Activated CD8-positive, alpha-beta T cell treated with anti-CD3 and anti-CD28 coated beads for 36 hours (primary cell): ENCODE measurements at regions not wholly inside any gene's neighbourhood (a gene's known extent, or its start where the extent isn't known, plus 50 kb on each side); places are given as distances from the start of the nearest gene placed in this dataset.
"Not testable (repeated sequence)": the region's sequence is repeated elsewhere in the genome, so short reads cannot be mapped to it uniquely, and the experiment has no call there.

Experiments used
- ATAC-seq: fragments of 200-7000 bp; cut with Tn5 transposase; one replicate; pipeline ENCODE4 v1.10.0; 2021; ENCODE audit warnings: mild to moderate bottlenecking, moderate library complexity
- CTCF ChIA-PET: fragments of 350-600 bp; sonication (Branson Sonifier 250); formaldehyde crosslinking; loops from one replicate; lab custom pipeline; 2021; ENCODE audit warnings: antibody characterized with exemption; lab: Charles Lee
- POLR2A ChIA-PET: fragments of 350-600 bp; sonication (Branson Sonifier 250); formaldehyde crosslinking; loops from one replicate; lab custom pipeline; 2021; ENCODE audit warnings: antibody characterized with exemption; lab: Charles Lee
- DNase-seq: peaks from one replicate; pipeline ENCODE4 v3.0.0-alpha.2; 2020
- H3K27ac Mint-ChIP-seq: one replicate; pipeline ENCODE4 v1.8.0; 2021; ENCODE audit warnings: mild to moderate bottlenecking, mixed read lengths
- H3K27me3 Mint-ChIP-seq: one replicate; pipeline ENCODE4 v1.8.0; 2021; ENCODE audit warnings: mixed read lengths
- H3K36me3 Mint-ChIP-seq: one replicate; pipeline ENCODE4 v1.8.0; 2021; ENCODE audit warnings: low read depth, mixed read lengths
- H3K4me1 Mint-ChIP-seq: one replicate; pipeline ENCODE4 v1.8.0; 2021; ENCODE audit warnings: low read depth, mixed read lengths
- H3K4me3 Mint-ChIP-seq: one replicate; pipeline ENCODE4 v1.8.0; 2021; ENCODE audit warnings: mild to moderate bottlenecking, moderate library complexity, mixed read lengths
- H3K9me3 Mint-ChIP-seq: one replicate; pipeline ENCODE4 v1.8.0; 2021; ENCODE audit warnings: mixed read lengths
- intact Hi-C: fragments of 100-400 bp; cut with micrococcal nuclease; formaldehyde crosslinking; loops from one replicate; pipeline ENCODE4 v1.10.0; 2022
- TF ChIP-seq, protein P1 (sequence below): fragments of 200-600 bp; IDR thresholded peaks from one replicate; pipeline ENCODE4 v1.8.0; 2022; ENCODE audit warnings: antibody characterized with exemption, mild to moderate bottlenecking

DNA sequence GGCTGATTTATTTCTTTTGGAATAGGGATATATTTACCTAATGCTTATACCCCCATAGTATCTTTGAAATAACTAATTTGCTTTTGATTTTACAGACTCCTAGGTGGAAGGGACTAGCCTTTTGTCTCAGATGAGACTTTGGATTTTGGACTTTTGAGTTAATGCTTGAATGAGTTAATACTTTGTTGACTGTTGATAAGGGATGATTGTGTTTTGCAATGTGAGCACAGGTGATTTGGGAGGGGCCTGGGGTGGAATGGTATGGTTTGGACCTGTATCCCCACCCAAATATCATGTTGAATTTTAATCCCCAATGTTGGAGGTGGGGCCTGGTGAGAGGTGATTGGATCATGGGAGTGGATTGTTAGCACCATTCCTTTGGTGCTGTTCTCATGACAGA lies 117.4 kb upstream of the ZC4H2 start:
- Mint-ChIP-seq H3K27me3 (no peaks in the 10 kb centered on the region), H3K4me1 (no peaks in the 10 kb centered on the region), H3K27ac (no peak overlapping the region), H3K4me3 (no peak overlapping the region), H3K9me3 (peaks cover 22% of the 10 kb centered on the region), H3K36me3 (peaks cover 53% of the 10 kb centered on the region)
- no peak for DNase-seq
- ChIA-PET POLR2A (no interaction called here), CTCF (no interaction called here)
- ATAC-seq: no peak
- TF ChIP-seq, protein P1, sequence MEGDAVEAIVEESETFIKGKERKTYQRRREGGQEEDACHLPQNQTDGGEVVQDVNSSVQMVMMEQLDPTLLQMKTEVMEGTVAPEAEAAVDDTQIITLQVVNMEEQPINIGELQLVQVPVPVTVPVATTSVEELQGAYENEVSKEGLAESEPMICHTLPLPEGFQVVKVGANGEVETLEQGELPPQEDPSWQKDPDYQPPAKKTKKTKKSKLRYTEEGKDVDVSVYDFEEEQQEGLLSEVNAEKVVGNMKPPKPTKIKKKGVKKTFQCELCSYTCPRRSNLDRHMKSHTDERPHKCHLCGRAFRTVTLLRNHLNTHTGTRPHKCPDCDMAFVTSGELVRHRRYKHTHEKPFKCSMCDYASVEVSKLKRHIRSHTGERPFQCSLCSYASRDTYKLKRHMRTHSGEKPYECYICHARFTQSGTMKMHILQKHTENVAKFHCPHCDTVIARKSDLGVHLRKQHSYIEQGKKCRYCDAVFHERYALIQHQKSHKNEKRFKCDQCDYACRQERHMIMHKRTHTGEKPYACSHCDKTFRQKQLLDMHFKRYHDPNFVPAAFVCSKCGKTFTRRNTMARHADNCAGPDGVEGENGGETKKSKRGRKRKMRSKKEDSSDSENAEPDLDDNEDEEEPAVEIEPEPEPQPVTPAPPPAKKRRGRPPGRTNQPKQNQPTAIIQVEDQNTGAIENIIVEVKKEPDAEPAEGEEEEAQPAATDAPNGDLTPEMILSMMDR: no peak
- intact Hi-C loops: no loop called here

DNA sequence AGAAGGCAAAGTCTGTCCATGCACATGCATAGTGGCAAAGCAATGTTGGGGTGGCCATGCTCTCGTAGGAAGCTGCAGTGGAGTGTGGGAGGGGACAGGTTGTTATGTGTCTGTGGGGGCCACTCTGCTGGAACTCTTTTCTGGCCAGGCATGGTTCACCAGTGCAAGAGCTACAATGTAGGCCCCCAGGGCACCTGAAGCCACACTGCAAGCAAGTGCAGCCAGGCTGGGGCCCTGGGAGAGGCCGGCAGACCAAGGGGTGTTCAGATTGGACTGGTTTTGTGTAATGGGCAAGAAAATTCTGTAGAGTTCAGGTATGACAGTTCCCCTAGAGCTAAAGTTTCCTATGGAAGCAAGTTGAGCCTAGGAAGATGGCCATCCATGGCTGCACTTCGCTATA lies 97.0 kb upstream of the ZC4H2 start:
- intact Hi-C loops: no loop called here
- DNase-seq (no peak), ATAC-seq (no peak)
- peaks cover 88% of the 10 kb centered on the region for H3K36me3 Mint-ChIP-seq
- ChIA-PET CTCF (no interaction called here), POLR2A (no interaction called here)
- H3K9me3 Mint-ChIP-seq: peaks cover 32% of the 10 kb centered on the region
- TF ChIP-seq, protein P1: no peak
- peaks cover 3% of the 10 kb centered on the region for H3K4me1 Mint-ChIP-seq
- no peak overlapping the region for H3K27ac Mint-ChIP-seq
- no peaks in the 10 kb centered on the region for H3K27me3 Mint-ChIP-seq
- H3K4me3 Mint-ChIP-seq: no peak overlapping the region

DNA sequence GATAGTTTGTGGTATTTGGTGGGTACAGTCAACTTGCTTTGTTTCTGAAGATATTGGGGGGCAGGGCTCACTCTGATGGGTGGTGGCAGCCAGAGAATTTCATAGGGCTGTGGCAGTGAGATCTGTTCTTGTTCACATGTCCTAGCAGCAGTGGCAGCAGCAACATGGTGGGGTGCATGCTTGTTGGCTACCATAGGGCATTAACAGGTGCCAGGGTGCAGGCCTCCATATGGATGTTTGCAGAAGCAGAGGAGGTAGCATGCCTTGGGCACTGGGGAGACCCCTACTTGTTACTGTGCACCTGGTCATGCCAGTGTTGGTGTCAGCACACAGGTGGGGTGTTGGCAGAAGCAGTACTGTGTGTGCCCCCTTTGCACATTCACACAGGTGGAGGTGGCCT lies 96.3 kb upstream of the ZC4H2 start:
- peaks cover 87% of the 10 kb centered on the region for H3K36me3 Mint-ChIP-seq
- TF ChIP-seq, protein P1: no peak
- ATAC-seq (no peak), DNase-seq (no peak)
- peaks cover 3% of the 10 kb centered on the region for H3K4me1 Mint-ChIP-seq
- H3K9me3 Mint-ChIP-seq: peaks cover 33% of the 10 kb centered on the region
- intact Hi-C loops: no loop called here
- no peak overlapping the region for H3K4me3 Mint-ChIP-seq
- H3K27ac Mint-ChIP-seq: no peak overlapping the region
- H3K27me3 Mint-ChIP-seq: no peaks in the 10 kb centered on the region
- ChIA-PET CTCF (no interaction called here), POLR2A (no interaction called here)

DNA sequence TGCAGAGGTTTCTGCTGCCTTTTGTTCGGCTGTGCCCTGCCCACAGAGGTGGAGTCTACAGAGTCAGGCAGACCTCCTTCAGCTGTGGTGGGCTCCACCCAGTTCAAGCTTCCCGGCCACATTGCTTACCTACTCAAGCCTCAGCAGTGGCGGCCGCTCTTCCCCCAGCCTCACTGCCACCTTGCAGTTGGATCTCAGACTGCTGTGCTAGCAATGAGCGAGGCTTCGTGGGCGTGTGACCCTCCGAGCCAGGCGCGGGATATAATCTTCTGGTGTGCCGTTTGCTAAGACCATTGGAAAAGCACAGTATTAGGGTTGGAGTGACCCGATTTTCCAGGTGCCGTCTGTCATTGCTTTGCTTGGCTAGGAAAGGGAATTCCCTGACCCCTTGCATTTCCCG lies 82.4 kb upstream of the ZC4H2 start:
- peaks cover 64% of the 10 kb centered on the region for H3K36me3 Mint-ChIP-seq
- intact Hi-C loops, ATAC-seq, POLR2A ChIA-PET, H3K27ac Mint-ChIP-seq, DNase-seq, H3K9me3 Mint-ChIP-seq, H3K27me3 Mint-ChIP-seq, H3K4me1 Mint-ChIP-seq, CTCF ChIA-PET, H3K4me3 Mint-ChIP-seq: not testable (repeated sequence)

DNA sequence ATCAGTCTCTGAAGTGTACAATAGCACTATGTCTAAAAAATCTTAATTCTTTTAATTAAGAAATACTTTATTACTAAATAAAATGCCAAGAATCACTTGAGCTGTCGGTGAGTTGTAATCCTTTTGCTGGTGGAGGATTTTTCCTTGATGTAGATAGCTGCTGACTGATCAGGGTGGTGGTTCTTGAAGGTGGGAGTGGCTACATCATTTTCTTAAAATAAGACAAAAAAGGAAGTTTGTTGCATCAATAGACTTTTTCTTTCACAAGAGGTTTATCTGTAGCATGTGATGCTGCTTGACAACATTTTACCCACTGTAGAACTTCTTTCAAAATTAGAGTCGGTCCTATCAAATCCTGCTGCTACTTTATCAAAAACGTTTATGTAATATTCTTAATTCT lies 68.8 kb upstream of the ZC4H2 start:
- Mint-ChIP-seq H3K36me3 (peaks cover 11% of the 10 kb centered on the region), H3K27ac (no peak overlapping the region), H3K9me3 (peaks cover 5% of the 10 kb centered on the region), H3K4me3 (no peak overlapping the region), H3K4me1 (no peaks in the 10 kb centered on the region), H3K27me3 (no peaks in the 10 kb centered on the region)
- intact Hi-C loops: no loop called here
- TF ChIP-seq, protein P1: no peak
- ChIA-PET CTCF (no interaction called here), POLR2A (no interaction called here)
- no peak for DNase-seq
- no peak for ATAC-seq

DNA sequence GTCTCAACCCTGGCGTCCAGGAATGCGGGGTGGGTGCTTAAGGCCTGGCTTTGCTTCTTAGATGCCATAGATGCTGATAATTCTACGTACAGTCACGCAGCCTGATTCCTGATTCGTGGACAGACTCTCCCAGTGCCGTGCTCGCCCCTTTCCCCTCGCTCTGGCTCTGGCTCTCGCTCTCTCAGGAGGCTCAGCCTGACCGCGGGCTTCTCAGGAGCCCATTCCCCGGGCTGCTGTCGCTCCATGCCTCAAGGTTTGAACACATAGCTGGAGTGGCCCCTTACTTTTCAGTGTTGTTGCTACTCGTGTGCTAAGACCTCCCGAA lies 59.2 kb upstream of the ZC4H2 start:
- Mint-ChIP-seq H3K9me3 (no peaks in the 10 kb centered on the region), H3K4me3 (peak overlapping the region; percentile 88), H3K36me3 (no peaks in the 10 kb centered on the region), H3K27ac (peak overlapping the region; percentile 94), H3K27me3 (no peaks in the 10 kb centered on the region), H3K4me1 (peaks cover 32% of the 10 kb centered on the region)
- TF ChIP-seq, protein P1: no peak
- intact Hi-C loops: loop anchor here (10.0 kb wide), 1 partner anchor 61 kb away; the partner anchor contains the start of gene ZC4H2
- ATAC-seq (peak; percentile 21), DNase-seq (no peak)
- POLR2A ChIA-PET: interaction anchor here (0.6 kb wide), 3 partner anchors 56 to 981 kb away, joined by 3 read pairs; no protein-coding TSS in a partner anchor
- CTCF ChIA-PET: interaction anchor here (1.2 to 1.5 kb wide), 2 partner anchors 416 to 494 kb away, joined by 3 to 4 read pairs; no protein-coding TSS in a partner anchor
